ENCODE measurements at regions not wholly inside any gene's neighbourhood (a gene's known extent, or its start where the extent isn't known, plus 50 kb on each side); places are given as distances from the start of the nearest gene placed in this dataset.

DNA sequence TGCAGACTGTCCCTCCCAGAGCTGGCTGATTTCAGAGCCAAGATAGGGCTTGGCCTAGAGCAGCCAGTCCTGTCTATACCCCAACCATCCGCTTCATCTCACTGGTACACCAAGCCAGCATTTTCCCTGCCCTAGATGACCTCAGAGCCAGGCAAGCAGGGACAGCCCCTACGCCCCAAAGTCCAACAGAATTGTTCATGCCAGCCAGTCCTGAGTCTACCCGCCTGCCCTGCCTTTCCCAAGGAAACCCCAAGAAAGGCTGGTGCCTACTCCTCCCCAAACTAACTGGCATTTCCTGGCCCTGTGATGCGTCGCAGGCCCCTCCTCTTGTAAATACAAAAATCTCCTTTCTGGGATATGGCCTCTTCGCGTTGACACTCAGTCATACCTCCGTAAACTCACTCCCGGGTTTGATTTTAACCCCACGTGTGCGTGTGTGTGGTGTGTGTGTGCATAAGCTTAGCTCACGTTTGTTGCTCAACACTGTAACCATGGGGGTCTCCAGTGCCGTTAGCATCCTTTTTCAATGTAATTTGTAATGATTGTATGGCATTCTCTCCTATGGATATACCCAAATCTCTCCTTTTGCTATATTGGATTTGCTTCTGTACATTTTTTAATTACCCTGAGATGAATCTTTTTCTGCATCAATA is 75.3 kb downstream of the SIK1 start:
- DNase-seq, result no peak
- H3K36me3 ChIP-seq, result no peaks in the 10 kb centered on the region
- H3K9me3 ChIP-seq, result no peaks in the 10 kb centered on the region
- TF ChIP-seq, protein P1, sequence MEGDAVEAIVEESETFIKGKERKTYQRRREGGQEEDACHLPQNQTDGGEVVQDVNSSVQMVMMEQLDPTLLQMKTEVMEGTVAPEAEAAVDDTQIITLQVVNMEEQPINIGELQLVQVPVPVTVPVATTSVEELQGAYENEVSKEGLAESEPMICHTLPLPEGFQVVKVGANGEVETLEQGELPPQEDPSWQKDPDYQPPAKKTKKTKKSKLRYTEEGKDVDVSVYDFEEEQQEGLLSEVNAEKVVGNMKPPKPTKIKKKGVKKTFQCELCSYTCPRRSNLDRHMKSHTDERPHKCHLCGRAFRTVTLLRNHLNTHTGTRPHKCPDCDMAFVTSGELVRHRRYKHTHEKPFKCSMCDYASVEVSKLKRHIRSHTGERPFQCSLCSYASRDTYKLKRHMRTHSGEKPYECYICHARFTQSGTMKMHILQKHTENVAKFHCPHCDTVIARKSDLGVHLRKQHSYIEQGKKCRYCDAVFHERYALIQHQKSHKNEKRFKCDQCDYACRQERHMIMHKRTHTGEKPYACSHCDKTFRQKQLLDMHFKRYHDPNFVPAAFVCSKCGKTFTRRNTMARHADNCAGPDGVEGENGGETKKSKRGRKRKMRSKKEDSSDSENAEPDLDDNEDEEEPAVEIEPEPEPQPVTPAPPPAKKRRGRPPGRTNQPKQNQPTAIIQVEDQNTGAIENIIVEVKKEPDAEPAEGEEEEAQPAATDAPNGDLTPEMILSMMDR (IDR thresholded peaks at IDR 0.05; ENCODE audit: low read depth, low read length), result no peak
- peaks cover 6% of the 10 kb centered on the region for H3K4me1 ChIP-seq
- no peaks in the 10 kb centered on the region for H3K27me3 ChIP-seq
- no peak overlapping the region for H3K4me3 ChIP-seq (ENCODE audit: low read depth, low read length)

GRCh38 chr21:43349644-43350043 is 77.3 kb downstream of the SIK1 start:
- TF ChIP-seq, protein P1 (IDR thresholded peaks at IDR 0.05; ENCODE audit: low read depth, low read length), result no peak
- Histone ChIP-seq H3K4me1 (no peaks in the 10 kb centered on the region), H3K4me3 (ENCODE audit: low read depth, low read length) (no peak overlapping the region), H3K27me3 (no peaks in the 10 kb centered on the region), H3K36me3 (no peaks in the 10 kb centered on the region), H3K9me3 (no peaks in the 10 kb centered on the region)
- no peak for DNase-seq

DNA sequence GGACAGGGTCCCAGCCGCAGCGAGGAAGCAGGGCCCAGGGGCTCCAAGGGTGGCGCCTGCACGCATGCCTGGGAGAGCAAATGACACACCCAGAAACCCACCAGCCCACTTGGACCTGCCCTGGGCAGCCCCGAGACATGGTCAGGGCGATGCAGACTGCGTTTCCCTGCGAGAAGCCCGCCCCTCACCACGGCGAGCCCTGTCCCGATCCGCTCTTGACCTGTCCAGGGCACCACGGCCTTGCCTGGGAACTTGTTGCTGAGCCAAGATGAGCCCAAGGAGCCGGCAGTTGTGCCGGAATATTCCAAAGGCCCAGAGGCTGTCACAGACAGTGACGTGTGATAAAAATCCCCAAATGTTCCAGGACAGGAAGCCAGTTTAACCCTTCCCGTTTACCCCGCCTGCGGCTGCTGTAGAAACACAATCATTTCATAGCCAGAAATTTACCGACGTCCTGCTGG is 78.1 kb downstream of the SIK1 start:
- H3K27me3 ChIP-seq, result no peaks in the 10 kb centered on the region
- TF ChIP-seq, protein P1 (IDR thresholded peaks at IDR 0.05; ENCODE audit: low read depth, low read length), result no peak
- DNase-seq, result no peak
- H3K4me3 ChIP-seq (ENCODE audit: low read depth, low read length), result no peak overlapping the region
- H3K36me3 ChIP-seq, result no peaks in the 10 kb centered on the region
- no peaks in the 10 kb centered on the region for H3K9me3 ChIP-seq
- no peaks in the 10 kb centered on the region for H3K4me1 ChIP-seq

DNA sequence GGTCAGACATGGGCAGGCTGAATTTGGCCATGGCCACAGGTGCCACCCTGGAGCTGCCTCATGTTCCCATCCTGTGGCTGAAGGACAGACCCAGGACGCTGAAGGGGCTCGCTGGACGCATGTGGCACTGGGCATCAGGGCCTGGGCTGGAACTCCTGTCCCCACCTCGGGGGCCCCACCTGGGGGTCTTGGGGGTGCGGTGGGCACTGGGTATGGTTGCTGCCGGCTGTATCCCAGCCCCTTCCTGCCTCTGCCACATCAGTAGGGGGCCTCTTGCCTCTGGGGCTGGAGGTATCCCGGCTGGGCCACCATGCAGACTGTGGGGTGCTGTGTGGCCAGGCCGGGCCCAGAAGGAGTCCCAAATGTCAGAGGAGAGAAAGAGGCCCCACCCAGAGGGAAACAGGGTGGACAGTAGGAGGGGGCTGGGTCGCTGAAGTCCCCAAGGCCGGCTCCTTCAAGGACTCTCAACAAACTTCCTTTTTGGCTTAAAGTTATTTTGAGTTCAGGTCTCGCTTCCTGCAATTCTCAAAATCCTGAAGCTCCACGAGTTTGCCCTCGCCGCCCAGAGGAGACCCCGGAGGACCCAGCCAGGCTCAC is 78.7 kb downstream of the SIK1 start:
- no peaks in the 10 kb centered on the region for H3K27me3 ChIP-seq

GRCh38 chr21:43347461-43348169 is 79.3 kb downstream of the SIK1 start:
- no peaks in the 10 kb centered on the region for H3K27me3 ChIP-seq
- no peaks in the 10 kb centered on the region for H3K4me1 ChIP-seq
- TF ChIP-seq, protein P1 (IDR thresholded peaks at IDR 0.05; ENCODE audit: low read depth, low read length), result no peak

More for the DNA sequence above, 78.7 kb downstream of the SIK1 start:
- TF ChIP-seq, protein P1 (IDR thresholded peaks at IDR 0.05; ENCODE audit: low read depth, low read length), result no peak
- no peak overlapping the region for H3K4me3 ChIP-seq (ENCODE audit: low read depth, low read length)
- H3K9me3 ChIP-seq, result no peaks in the 10 kb centered on the region
- H3K36me3 ChIP-seq, result no peaks in the 10 kb centered on the region
- no peaks in the 10 kb centered on the region for H3K4me1 ChIP-seq
- DNase-seq, result no peak

GRCh38 chr21:43346551-43346950 is 80.4 kb downstream of the SIK1 start:
- Histone ChIP-seq H3K9me3 (no peaks in the 10 kb centered on the region; the same call in 1 of the 2 replicates), H3K4me1 (no peaks in the 10 kb centered on the region), H3K4me3 (ENCODE audit: low read depth, low read length) (no peak overlapping the region), H3K36me3 (no peaks in the 10 kb centered on the region), H3K27me3 (no peaks in the 10 kb centered on the region)
- no peak for DNase-seq
- TF ChIP-seq, protein P1 (IDR thresholded peaks at IDR 0.05; ENCODE audit: low read depth, low read length), result no peak

More at GRCh38 chr21:43347461-43348169, 79.3 kb downstream of the SIK1 start:
- Histone ChIP-seq H3K9me3 (no peaks in the 10 kb centered on the region), H3K4me3 (ENCODE audit: low read depth, low read length) (no peak overlapping the region), H3K36me3 (no peaks in the 10 kb centered on the region)
- no peak for DNase-seq
